ENCODE measurements at regions not wholly inside any gene's neighbourhood (a gene's known extent, or its start where the extent isn't known, plus 50 kb on each side); places are given as distances from the start of the nearest gene placed in this dataset.

DNA sequence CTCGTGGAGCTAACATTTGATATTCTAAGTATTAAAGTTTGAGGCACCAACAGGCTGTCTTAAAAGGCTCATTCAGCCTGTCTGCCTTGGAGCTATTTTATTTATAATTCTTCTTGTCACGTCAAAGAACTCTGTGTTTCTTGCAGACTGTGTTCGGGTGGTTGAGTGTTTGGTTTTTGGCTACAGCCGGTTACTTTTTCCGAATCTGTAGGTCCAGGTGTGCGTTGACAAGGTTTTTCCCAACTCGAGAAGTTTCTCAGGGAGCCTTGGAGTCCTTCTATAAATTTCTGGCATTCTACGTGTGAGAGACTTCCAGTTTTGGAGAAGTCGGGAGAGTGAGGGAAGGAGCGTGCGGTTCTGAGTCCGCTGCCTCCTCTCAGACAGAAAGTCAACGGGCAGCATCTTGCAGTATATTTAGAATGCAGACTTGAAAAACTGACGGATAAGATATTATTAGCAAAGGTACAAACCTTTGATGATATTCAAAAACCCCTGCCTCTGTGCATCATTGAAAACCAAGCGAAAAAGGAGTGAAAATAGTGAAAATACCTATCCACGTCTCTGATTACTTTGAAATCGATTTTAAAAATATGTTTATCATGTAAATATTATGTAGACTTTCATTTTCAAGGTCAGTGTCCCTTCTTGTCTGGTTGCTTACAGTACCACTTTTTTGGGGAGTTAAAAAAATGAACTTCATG, 85.2 kb upstream of the PPARA start:
- Histone ChIP-seq H2AK5ac (ENCODE audit: low read depth, low read length) (no peak overlapping the region), H2AK9ac (replicated peaks; ENCODE audit: low read depth, low read length, poor library complexity) (no peak overlapping the region), H3K4me3 (ENCODE audit: insufficient read depth, low read depth, low read length) (no peak overlapping the region), H2BK5ac (ENCODE audit: low read depth, low read length, poor library complexity, severe bottlenecking) (no peak overlapping the region), H3K23ac (ENCODE audit: low read depth, low read length) (0 out of 2 replicates have a peak overlapping the region, but pooled peaks have one; percentile 38), H3K79me1 (ENCODE audit: low read depth in 1 of 2, low read length in 2 of 2) (peaks cover 20 to 68% of the 10 kb centered on the region in 2 experiments), H3K9me1 (ENCODE audit: insufficient read depth, low read length) (peaks cover 3% of the 10 kb centered on the region), H4K20me1 (ENCODE audit: insufficient read depth, low read length) (no peaks in the 10 kb centered on the region), H3K56ac (ENCODE audit: extremely low read depth, insufficient read depth, low read length) (no peak overlapping the region), H3K18ac (ENCODE audit: low read depth, low read length) (no peak overlapping the region), H3K4ac (ENCODE audit: low read depth, low read length) (no peak overlapping the region), H2BK120ac (ENCODE audit: low read depth, low read length) (no peak overlapping the region), H3K36me3 (ENCODE audit: control insufficient read depth, insufficient read depth, low read length) (peaks cover 3% of the 10 kb centered on the region; the same call in 1 of the 2 replicates), H3K9ac (ENCODE audit: low read depth, low read length) (no peak overlapping the region), H3K14ac (replicated peaks; ENCODE audit: low read depth, low read length) (no peak overlapping the region), H4K91ac (ENCODE audit: insufficient read depth, low read depth, low read length) (no peak overlapping the region), H2BK20ac (ENCODE audit: low read depth, low read length) (no peak overlapping the region), H4K5ac (ENCODE audit: low read depth, low read length) (no peak overlapping the region), H3K27me3 (ENCODE audit: control insufficient read depth, insufficient read depth, low read length) (no peaks in the 10 kb centered on the region), H3K4me1 (ENCODE audit: control insufficient read depth, insufficient read depth, low read length) (peaks cover 11% of the 10 kb centered on the region), H2BK15ac (ENCODE audit: low read depth, low read length) (no peak overlapping the region), H2AFZ (replicated peaks; ENCODE audit: low read length, poor library complexity) (no peak overlapping the region), H3K27ac (ENCODE audit: insufficient read depth, low read length) (no peak overlapping the region), H3K4me2 (ENCODE audit: low read depth, low read length) (no peak overlapping the region), H3K9me3 (ENCODE audit: control insufficient read depth, insufficient read depth, low read length) (no peaks in the 10 kb centered on the region), H4K8ac (ENCODE audit: low read depth in 2 of 2, low read length in 2 of 2) (no peak overlapping the region)
- dilution Hi-C loops (cut with HindIII; ENCODE audit: low sequenced_read_pairs, unreplicated experiment): no loop called here
- no TSS peak for BruUV-seq (replicated peaks)
- in situ Hi-C loops (cut with MboI; ENCODE audit: low sequenced_read_pairs): no loop called here
- DNase-seq (no peak), ATAC-seq (ENCODE audit: low read depth) (no peak)
- intact Hi-C loops (cut with micrococcal nuclease): no loop called here
- WGBS, 2 experiments (ENCODE audit: extremely low coverage in 2 of 2, insufficient read length in 1 of 2): no CpG with 5 or more reads among the region's 17 CpGs
- ChIA-PET CTCF (no interaction called here), POLR2A (ENCODE audit: unreplicated experiment) (no interaction called here)
- TF ChIP-seq, protein P1, sequence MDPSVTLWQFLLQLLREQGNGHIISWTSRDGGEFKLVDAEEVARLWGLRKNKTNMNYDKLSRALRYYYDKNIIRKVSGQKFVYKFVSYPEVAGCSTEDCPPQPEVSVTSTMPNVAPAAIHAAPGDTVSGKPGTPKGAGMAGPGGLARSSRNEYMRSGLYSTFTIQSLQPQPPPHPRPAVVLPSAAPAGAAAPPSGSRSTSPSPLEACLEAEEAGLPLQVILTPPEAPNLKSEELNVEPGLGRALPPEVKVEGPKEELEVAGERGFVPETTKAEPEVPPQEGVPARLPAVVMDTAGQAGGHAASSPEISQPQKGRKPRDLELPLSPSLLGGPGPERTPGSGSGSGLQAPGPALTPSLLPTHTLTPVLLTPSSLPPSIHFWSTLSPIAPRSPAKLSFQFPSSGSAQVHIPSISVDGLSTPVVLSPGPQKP (IDR thresholded peaks at IDR 0.05; ENCODE audit: borderline replicate concordance, low read depth, low read length): no peak
- no peak for TF ChIP-seq MAZ (IDR thresholded peaks at IDR 0.05; ENCODE audit: borderline replicate concordance, low read depth, low read length)

All from IMR-90 (cell line).